H1 (cell line): ENCODE measurements at regions not wholly inside any gene's neighbourhood (a gene's known extent, or its start where the extent isn't known, plus 50 kb on each side); places are given as distances from the start of the nearest gene placed in this dataset.
A peak's percentile ranks its signal among the peaks of the same experiment; 100 is the strongest.

ENCODE experiments used
- CTCF ChIA-PET: fragments of 300-600 bp; sonication (Branson Sonifier 250); formaldehyde crosslinking; loops from one replicate; lab custom pipeline; 2021; ENCODE audit not compliant: partially characterized antibody; lab: Charles Lee
- POLR2A ChIA-PET: fragments of 300-600 bp; sonication (Branson Sonifier 250); formaldehyde crosslinking; loops from one replicate; lab custom pipeline; 2021; ENCODE audit warnings: inconsistent platforms; ENCODE audit not compliant: partially characterized antibody; lab: Charles Lee
- DNase-seq, 2 experiments: peaks; one replicate each; pipeline versions ENCODE4 v3.0.0 to v3.0.0-alpha.2; 2010 to 2022; ENCODE audit warnings: low spot score in 2 of 2, low read depth in 1 of 2, mixed read lengths in 1 of 2
- FAIRE-seq: peaks from 2 replicates; lab custom pipeline; 2011; peaks lifted over from hg19 to GRCh38; lab: Jason Lieb, UNC
- H2AFZ ChIP-seq: 2 replicates; pipeline ENCODE4 v1.8.1; 2012; ENCODE audit warnings: low read length, inconsistent platforms
- H2AK5ac ChIP-seq: 2 replicates; pipeline ENCODE4 v1.6.1; 2013; ENCODE audit warnings: low read depth, low read length
- H2BK120ac ChIP-seq: replicated peaks from 2 replicates; pipeline ENCODE3; 2013; ENCODE audit warnings: low read depth, low read length, inconsistent platforms
- H2BK12ac ChIP-seq: 2 replicates; pipeline ENCODE4 v1.6.1; 2013; ENCODE audit warnings: low read depth, low read length
- H2BK15ac ChIP-seq: 2 replicates; pipeline ENCODE4 v1.6.1; 2013; ENCODE audit warnings: low read length
- H2BK20ac ChIP-seq: 2 replicates; pipeline ENCODE4 v1.6.1; 2013; ENCODE audit warnings: low read length
- H2BK5ac ChIP-seq: 2 replicates; pipeline ENCODE4 v1.6.1; 2013; ENCODE audit warnings: low read depth, low read length
- H3K14ac ChIP-seq: 2 replicates; pipeline ENCODE4 v1.6.1; 2013; ENCODE audit warnings: inconsistent platforms; ENCODE audit not compliant: insufficient read length
- H3K18ac ChIP-seq: 2 replicates; pipeline ENCODE4 v1.6.1; 2013; ENCODE audit warnings: low read length; ENCODE audit errors: extremely low read depth
- H3K23ac ChIP-seq: 2 replicates; pipeline ENCODE4 v1.6.1; 2013; ENCODE audit warnings: inconsistent platforms; ENCODE audit not compliant: insufficient read length
- H3K23me2 ChIP-seq: 2 replicates; pipeline ENCODE4 v1.6.1; 2013; ENCODE audit warnings: low read depth, low read length
- H3K27ac ChIP-seq: 2 replicates; pipeline ENCODE4 v1.6.1; 2011; ENCODE audit warnings: low read depth, low read length, inconsistent platforms
- H3K27me3 ChIP-seq, 4 experiments: replicated peaks in 1 of 4; 1 replicate in 1 of 4; 2 replicates in 3 of 4; pipeline versions ENCODE4 v1.6.1 to v1.8.1; 2011 to 2013; ENCODE audit warnings: low read length in 3 of 4, mild to moderate bottlenecking in 3 of 4, inconsistent platforms in 2 of 4, mixed read lengths in 2 of 4, moderate library complexity in 1 of 4; ENCODE audit not compliant: control insufficient read depth in 3 of 4, insufficient read depth in 3 of 4; ENCODE audit errors: extremely low read depth in 1 of 4
- H3K36me3 ChIP-seq, 4 experiments: 2 replicates each; pipeline versions ENCODE4 v1.6.1 to v1.8.1; 2011 to 2013; ENCODE audit warnings: mild to moderate bottlenecking in 4 of 4, low read length in 3 of 4, moderate library complexity in 2 of 4, control low read depth in 1 of 4, inconsistent platforms in 1 of 4; ENCODE audit not compliant: insufficient read depth in 4 of 4, control insufficient read depth in 2 of 4
- H3K4ac ChIP-seq: replicated peaks from 2 replicates; pipeline ENCODE3; 2013; ENCODE audit warnings: low read length, low read depth, mixed read lengths, inconsistent platforms; ENCODE audit not compliant: insufficient read length
- H3K4me1 ChIP-seq, 4 experiments: replicated peaks in 1 of 4; 1 replicate in 1 of 4; 2 replicates in 3 of 4; pipeline versions ENCODE4 v1.6.1 to v1.8.1; 2011 to 2013; ENCODE audit warnings: low read length in 3 of 4, inconsistent platforms in 2 of 4, mixed read lengths in 1 of 4; ENCODE audit not compliant: insufficient read depth in 4 of 4, control insufficient read depth in 3 of 4
- H3K4me2 ChIP-seq, 2 experiments: 2 replicates each; pipeline versions ENCODE4 v1.6.1 to v1.8.1; 2011 to 2013; ENCODE audit warnings: low read depth in 2 of 2, low read length in 2 of 2, control low read depth in 1 of 2, inconsistent platforms in 1 of 2, mild to moderate bottlenecking in 1 of 2; ENCODE audit not compliant: insufficient read depth in 1 of 2
- H3K4me3 ChIP-seq, 4 experiments: fragments of 200-600, 300-600 bp in 1 of 4; sonication (generic), shearing (Covaris generic), sonication (Bioruptor Twin) in 1 of 4; 2 replicates each; pipeline versions ENCODE4 v1.5.1 to v1.8.1; 2011 to 2016; ENCODE audit warnings: low read length in 4 of 4, low read depth in 3 of 4, control low read depth in 2 of 4, inconsistent platforms in 2 of 4, mild to moderate bottlenecking in 2 of 4, mixed read lengths in 1 of 4, moderate library complexity in 1 of 4; ENCODE audit not compliant: insufficient read depth in 2 of 4; ENCODE audit errors: extremely low read depth in 1 of 4
- H3K56ac ChIP-seq: replicated peaks from 2 replicates; pipeline ENCODE3; 2013; ENCODE audit warnings: low read depth, mild to moderate bottlenecking, mixed read lengths, low read length, inconsistent platforms; ENCODE audit not compliant: insufficient read length
- H3K79me1 ChIP-seq: 2 replicates; pipeline ENCODE4 v1.6.1; 2013; ENCODE audit warnings: low read depth, low read length, control low read depth
- H3K79me2 ChIP-seq, 2 experiments: 2 replicates each; pipeline versions ENCODE4 v1.6.1 to v1.8.1; 2012 to 2013; ENCODE audit warnings: low read length in 2 of 2, mild to moderate bottlenecking in 2 of 2, inconsistent platforms in 1 of 2; ENCODE audit not compliant: insufficient read depth in 2 of 2, control insufficient read depth in 1 of 2
- H3K9ac ChIP-seq, 4 experiments: replicated peaks in 1 of 4; 1 replicate in 1 of 4; 2 replicates in 3 of 4; pipeline versions ENCODE4 v1.6.1 to v1.8.1; 2011 to 2013; ENCODE audit warnings: low read depth in 3 of 4, low read length in 3 of 4, control low read depth in 2 of 4, mild to moderate bottlenecking in 2 of 4, moderate library complexity in 2 of 4, inconsistent platforms in 1 of 4; ENCODE audit errors: extremely low read depth in 1 of 4
- H3K9me3 ChIP-seq, 2 experiments: 2 replicates each; pipeline versions ENCODE4 v1.6.1 to v1.8.1; 2012 to 2013; ENCODE audit warnings: mild to moderate bottlenecking in 2 of 2, moderate library complexity in 2 of 2, control low read depth in 1 of 2, inconsistent platforms in 1 of 2, low read depth in 1 of 2, low read length in 1 of 2, mixed read lengths in 1 of 2; ENCODE audit not compliant: insufficient read depth in 2 of 2
- H4K20me1 ChIP-seq, 2 experiments: replicated peaks in 1 of 2; 2 replicates each; pipeline versions ENCODE3 to v1.8.1; 2011 to 2013; ENCODE audit warnings: inconsistent platforms in 2 of 2, low read length in 2 of 2, mild to moderate bottlenecking in 1 of 2; ENCODE audit not compliant: insufficient read depth in 2 of 2, control insufficient read depth in 1 of 2
- H4K5ac ChIP-seq: 2 replicates; pipeline ENCODE4 v1.6.1; 2013; ENCODE audit warnings: low read length, low read depth, mixed read lengths, inconsistent platforms; ENCODE audit not compliant: insufficient read length
- H4K8ac ChIP-seq: 2 replicates; pipeline ENCODE4 v1.8.0; 2013; ENCODE audit warnings: mild to moderate bottlenecking, moderate library complexity, low read length, inconsistent platforms; ENCODE audit not compliant: insufficient read depth; ENCODE audit errors: extremely low read depth
- H4K91ac ChIP-seq: replicated peaks from 2 replicates; pipeline ENCODE3; 2013; ENCODE audit warnings: low read length, mixed read lengths, inconsistent platforms; ENCODE audit not compliant: insufficient read length
- KDM4A ChIP-seq: IDR thresholded peaks from one replicate; pipeline ENCODE4 v1.7.1; 2012; ENCODE audit warnings: low read depth, mild to moderate bottlenecking, moderate library complexity, low read length, inconsistent platforms; ENCODE audit not compliant: severe bottlenecking
- MAFK ChIP-seq: IDR thresholded peaks from 2 replicates; pipeline ENCODE4 v1.6.1; 2012; ENCODE audit warnings: low read depth, mild to moderate bottlenecking, improper control_type of control experiment, low read length
- WGBS, 2 experiments: shearing (Covaris generic) in 1 of 2; methylation state at CpG; one replicate each; pipeline versions ENCODE4 v1.1.6 to v1.1.7; 2013 to 2015; ENCODE audit warnings: low lambda C conversion rate in 2 of 2, mixed read lengths in 2 of 2, inconsistent platforms in 1 of 2, low coverage in 1 of 2, missing lambda C conversion rate in 1 of 2; ENCODE audit not compliant: insufficient replicate concordance in 2 of 2, insufficient coverage in 1 of 2, insufficient read length in 1 of 2; ENCODE audit errors: extremely low coverage in 1 of 2, missing lambda C conversion rate in 1 of 2; 5-methylcytosine and 5-hydroxymethylcytosine counted together

DNA sequence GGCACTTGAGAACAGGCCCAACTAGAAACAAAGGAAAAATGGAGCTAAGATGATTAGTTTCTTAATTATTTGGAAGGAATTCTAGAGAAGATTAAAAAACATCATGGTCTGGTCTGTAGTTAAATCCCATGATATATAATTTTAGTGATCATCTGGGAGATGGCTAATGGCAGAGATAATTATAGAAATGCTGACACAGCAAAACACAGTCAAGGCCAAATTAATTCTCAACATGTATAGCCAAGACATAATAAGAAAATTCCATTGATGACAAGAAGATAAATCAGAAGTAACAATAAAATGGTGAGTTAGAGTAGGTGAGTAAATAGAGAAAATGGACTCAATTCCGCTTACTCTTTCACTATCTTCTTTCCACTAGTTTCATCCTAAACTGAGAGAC, 59.2 kb upstream of the ITGA4 start:
- Histone ChIP-seq H2AK5ac (no peak overlapping the region), H4K5ac (no peak overlapping the region), H3K9me3 (no peaks in the 10 kb centered on the region), H2BK12ac (no peak overlapping the region), H3K4me1 (peaks cover 0 to 4% (median 0%) of the 10 kb centered on the region in 4 experiments; a peak in 2 of 7 replicates), H2AFZ (no peak overlapping the region), H3K23me2 (no peaks in the 10 kb centered on the region), H3K4me3 (no peak overlapping the region), H2BK15ac (no peak overlapping the region), H3K79me1 (no peaks in the 10 kb centered on the region), H4K91ac (no peak overlapping the region), H3K18ac (no peak overlapping the region), H3K23ac (no peak overlapping the region), H2BK20ac (no peak overlapping the region), H3K4me2 (no peak overlapping the region), H3K27me3 (no peaks in the 10 kb centered on the region), H3K14ac (no peak overlapping the region), H2BK5ac (no peak overlapping the region), H3K27ac (no peak overlapping the region), H3K36me3 (no peaks in the 10 kb centered on the region), H4K8ac (no peak overlapping the region), H2BK120ac (no peak overlapping the region), H3K9ac (no peak overlapping the region), H3K56ac (no peak overlapping the region), H4K20me1 (no peaks in the 10 kb centered on the region), H3K4ac (no peak overlapping the region), H3K79me2 (no peaks in the 10 kb centered on the region)
- POLR2A ChIA-PET = no interaction called here
- CTCF ChIA-PET = interaction anchor here (1.3 to 1.7 kb wide), 3 partner anchors 18 to 276 kb away, joined by 3 to 5 read pairs (median 3); no protein-coding TSS in a partner anchor
- FAIRE-seq (no peak), DNase-seq (no peak)
- TF ChIP-seq KDM4A (no peak), MAFK (peak; percentile 99)
- 94% methylated on average over 1 of the region's 1 CpG; no CpG with 5 or more reads in 1 of the 2 experiments for WGBS, 2 experiments
